BE2C (cell line): ENCODE measurements at regions not wholly inside any gene's neighbourhood (a gene's known extent, or its start where the extent isn't known, plus 50 kb on each side); places are given as distances from the start of the nearest gene placed in this dataset.

Experiments used
- DNase-seq: peaks from one replicate; pipeline ENCODE4 v3.0.0-alpha.2; 2020
- H3K27me3 ChIP-seq: fragments of 250-450 bp; sonication (Bioruptor Pico); 2 replicates; pipeline ENCODE4 v1.5.1; 2020; ENCODE audit warnings: mild to moderate bottlenecking
- H3K36me3 ChIP-seq: fragments of 250-450 bp; sonication (Bioruptor Pico); 2 replicates; pipeline ENCODE4 v1.5.1; 2020; ENCODE audit warnings: mild to moderate bottlenecking
- H3K4me1 ChIP-seq: fragments of 250-450 bp; sonication (Bioruptor Pico); 2 replicates; pipeline ENCODE4 v1.5.1; 2020
- H3K4me3 ChIP-seq: 2 replicates; pipeline ENCODE4 v1.5.1; 2011; ENCODE audit warnings: low read depth, low read length
- H3K9me3 ChIP-seq: fragments of 250-450 bp; sonication (Bioruptor Pico); 2 replicates; pipeline ENCODE4 v1.5.1; 2020
- TF ChIP-seq, protein P1 (sequence below): IDR thresholded peaks from 2 replicates; pipeline ENCODE4 v1.5.1; 2012; ENCODE audit warnings: mild to moderate bottlenecking, low read depth, low read length

DNA sequence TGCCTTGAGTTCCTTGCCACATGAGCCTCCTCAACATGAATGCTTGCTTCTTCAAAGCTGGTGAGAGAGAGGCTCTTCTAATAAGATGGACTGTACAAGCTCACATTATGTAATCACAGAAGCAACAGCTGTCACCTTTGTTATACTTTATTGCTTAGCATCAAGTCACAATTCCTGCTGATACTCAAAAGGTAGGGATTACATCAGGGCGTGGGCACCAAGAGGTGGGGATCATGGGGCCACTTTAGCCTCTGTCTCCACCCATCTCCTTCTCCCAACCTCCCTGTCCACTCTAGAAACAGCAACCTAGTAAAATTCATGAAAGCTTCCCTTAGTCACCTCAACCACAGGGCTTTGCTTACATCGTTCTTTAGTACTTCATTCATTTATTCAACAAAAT is 95.9 kb downstream of the FAM43A start:
- TF ChIP-seq, protein P1, sequence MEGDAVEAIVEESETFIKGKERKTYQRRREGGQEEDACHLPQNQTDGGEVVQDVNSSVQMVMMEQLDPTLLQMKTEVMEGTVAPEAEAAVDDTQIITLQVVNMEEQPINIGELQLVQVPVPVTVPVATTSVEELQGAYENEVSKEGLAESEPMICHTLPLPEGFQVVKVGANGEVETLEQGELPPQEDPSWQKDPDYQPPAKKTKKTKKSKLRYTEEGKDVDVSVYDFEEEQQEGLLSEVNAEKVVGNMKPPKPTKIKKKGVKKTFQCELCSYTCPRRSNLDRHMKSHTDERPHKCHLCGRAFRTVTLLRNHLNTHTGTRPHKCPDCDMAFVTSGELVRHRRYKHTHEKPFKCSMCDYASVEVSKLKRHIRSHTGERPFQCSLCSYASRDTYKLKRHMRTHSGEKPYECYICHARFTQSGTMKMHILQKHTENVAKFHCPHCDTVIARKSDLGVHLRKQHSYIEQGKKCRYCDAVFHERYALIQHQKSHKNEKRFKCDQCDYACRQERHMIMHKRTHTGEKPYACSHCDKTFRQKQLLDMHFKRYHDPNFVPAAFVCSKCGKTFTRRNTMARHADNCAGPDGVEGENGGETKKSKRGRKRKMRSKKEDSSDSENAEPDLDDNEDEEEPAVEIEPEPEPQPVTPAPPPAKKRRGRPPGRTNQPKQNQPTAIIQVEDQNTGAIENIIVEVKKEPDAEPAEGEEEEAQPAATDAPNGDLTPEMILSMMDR = no peak

DNA sequence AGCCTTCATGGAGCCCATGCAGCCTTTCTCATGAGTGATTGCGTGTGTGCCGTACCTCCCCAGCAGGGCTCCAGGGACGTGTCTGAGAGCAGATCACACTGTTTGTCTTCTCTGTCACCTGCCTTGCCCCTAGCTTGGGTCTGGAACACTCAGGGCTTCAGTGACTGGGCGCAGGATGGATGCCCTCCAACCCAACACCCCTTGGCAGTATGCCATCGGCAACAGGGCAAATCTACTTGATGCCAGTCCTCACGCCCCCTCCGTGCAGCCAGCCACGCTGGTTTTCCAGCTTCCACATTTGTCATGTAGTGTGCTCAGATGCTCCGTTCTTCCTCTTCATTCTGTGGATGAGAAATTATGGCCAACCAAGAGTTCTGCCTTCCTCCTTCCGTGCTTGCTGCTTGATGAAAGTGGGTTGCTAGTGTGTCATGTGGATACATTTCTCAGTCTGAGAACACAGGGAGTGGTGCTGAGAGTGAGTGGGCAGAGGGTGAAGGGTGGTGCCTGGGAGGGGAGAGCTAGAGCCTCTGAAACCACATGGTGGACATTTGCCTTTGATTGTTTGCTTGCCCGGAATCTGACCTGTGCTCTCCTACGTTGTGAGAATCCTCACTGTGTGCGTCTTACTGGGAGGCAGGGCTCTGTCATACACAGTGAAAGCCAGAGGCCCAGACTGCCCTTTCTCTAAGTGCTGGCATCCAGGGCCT is 97.2 kb downstream of the FAM43A start:
- H3K4me1 ChIP-seq = no peaks in the 10 kb centered on the region
- H3K27me3 ChIP-seq = no peaks in the 10 kb centered on the region
- no peaks in the 10 kb centered on the region for H3K36me3 ChIP-seq
- DNase-seq = no peak
- no peak overlapping the region for H3K4me3 ChIP-seq
- TF ChIP-seq, protein P1 = no peak
- H3K9me3 ChIP-seq = no peaks in the 10 kb centered on the region

More for the DNA sequence above, 95.9 kb downstream of the FAM43A start:
- H3K36me3 ChIP-seq = no peaks in the 10 kb centered on the region
- H3K4me1 ChIP-seq = no peaks in the 10 kb centered on the region
- no peaks in the 10 kb centered on the region for H3K9me3 ChIP-seq
- no peaks in the 10 kb centered on the region for H3K27me3 ChIP-seq
- no peak overlapping the region for H3K4me3 ChIP-seq
- no peak for DNase-seq

DNA sequence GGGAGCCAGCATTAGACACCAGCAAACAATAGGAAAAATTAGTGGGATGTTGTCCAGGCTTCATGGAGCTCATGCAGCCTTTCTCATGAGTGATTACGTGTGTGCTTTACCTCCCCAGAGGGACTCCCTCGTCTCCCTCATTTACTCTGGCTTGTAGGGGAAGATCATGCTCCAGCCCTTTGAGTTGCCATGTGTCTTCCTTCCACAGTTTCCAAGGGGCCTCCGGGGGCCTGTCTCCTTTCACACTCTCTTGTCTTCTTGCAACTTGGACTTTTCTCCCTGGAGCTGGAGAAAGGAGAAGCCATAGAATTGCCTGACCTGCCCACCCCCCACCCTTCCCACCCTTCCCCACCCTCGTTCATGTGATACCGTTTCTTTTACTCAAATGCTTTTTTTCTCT is 98.7 kb downstream of the FAM43A start:
- H3K27me3 ChIP-seq = no peaks in the 10 kb centered on the region
- DNase-seq = no peak
- H3K4me1 ChIP-seq = no peaks in the 10 kb centered on the region
- no peaks in the 10 kb centered on the region for H3K36me3 ChIP-seq
- TF ChIP-seq, protein P1 = no peak
- H3K9me3 ChIP-seq = no peaks in the 10 kb centered on the region
- no peak overlapping the region for H3K4me3 ChIP-seq

DNA sequence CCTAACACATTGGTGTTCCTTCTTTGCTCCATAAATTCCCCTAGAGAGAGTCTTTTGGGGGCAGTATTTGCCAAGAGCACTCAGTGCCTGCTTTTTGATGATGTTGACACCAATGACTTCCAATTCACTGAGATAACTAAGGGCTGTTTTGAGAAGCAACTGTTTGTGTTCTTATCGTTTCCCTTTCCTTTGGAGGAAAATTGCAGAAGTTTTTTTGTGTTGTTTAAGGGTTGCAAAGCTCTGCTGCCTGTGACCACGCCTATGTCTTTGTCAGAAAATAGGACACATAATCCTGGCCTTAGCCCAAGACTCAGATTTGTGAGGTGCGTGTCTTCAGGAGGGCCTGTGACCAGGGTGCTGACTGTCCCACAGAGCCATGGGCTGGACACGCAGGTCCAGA is 99.6 kb downstream of the FAM43A start:
- H3K4me1 ChIP-seq = no peaks in the 10 kb centered on the region
- no peaks in the 10 kb centered on the region for H3K27me3 ChIP-seq
- H3K4me3 ChIP-seq = no peak overlapping the region
- DNase-seq = no peak
- no peaks in the 10 kb centered on the region for H3K36me3 ChIP-seq
- TF ChIP-seq, protein P1 = no peak
- H3K9me3 ChIP-seq = no peaks in the 10 kb centered on the region

DNA sequence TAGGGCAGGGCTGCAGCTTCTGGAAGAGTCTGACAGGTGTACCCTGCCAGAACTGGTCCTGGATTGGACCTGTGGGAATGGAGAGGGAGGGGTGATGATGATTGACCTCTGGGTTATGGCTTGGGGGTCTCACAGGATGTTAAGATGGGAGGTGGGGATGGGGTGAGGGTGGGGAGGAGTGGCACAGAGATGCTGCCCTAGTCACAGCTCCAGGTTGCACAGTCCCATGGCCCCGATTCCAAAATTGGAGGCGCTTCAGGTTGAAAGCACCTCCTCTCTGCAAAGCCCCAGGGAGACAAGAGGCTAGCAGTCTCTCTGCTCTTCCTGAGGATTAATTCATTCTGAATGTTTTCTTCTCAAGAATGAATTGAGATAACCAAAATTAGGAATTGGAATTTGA is 101.4 kb downstream of the FAM43A start:
- Histone ChIP-seq H3K9me3 (no peaks in the 10 kb centered on the region), H3K36me3 (no peaks in the 10 kb centered on the region), H3K4me3 (no peak overlapping the region), H3K27me3 (no peaks in the 10 kb centered on the region), H3K4me1 (no peaks in the 10 kb centered on the region)
- TF ChIP-seq, protein P1 = no peak
- DNase-seq = no peak

DNA sequence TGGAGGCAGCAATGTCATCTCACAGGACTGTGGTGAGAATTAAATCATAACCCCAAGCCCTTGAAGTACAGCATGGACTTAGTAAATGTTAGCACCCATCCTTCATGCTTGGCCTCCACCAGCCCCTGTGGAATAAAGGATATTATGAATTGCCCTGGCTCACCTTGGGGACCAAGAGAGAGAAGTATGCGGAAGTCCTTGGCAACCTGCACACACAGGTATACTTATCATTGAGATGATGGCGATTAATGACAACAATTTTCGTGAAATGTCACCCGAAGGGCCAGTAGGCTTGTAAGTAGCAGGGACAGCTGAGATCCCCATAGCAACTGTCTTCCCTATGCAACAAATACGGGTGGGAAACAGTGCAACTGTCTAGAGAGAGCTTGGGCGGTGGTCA is 102.0 kb downstream of the FAM43A start:
- no peak for DNase-seq
- H3K9me3 ChIP-seq = no peaks in the 10 kb centered on the region

More for the DNA sequence above, 102.0 kb downstream of the FAM43A start:
- Histone ChIP-seq H3K4me3 (no peak overlapping the region), H3K27me3 (no peaks in the 10 kb centered on the region), H3K4me1 (no peaks in the 10 kb centered on the region), H3K36me3 (no peaks in the 10 kb centered on the region)
- TF ChIP-seq, protein P1 = no peak
